Gastroesophageal sphincter (tissue), 4 donors: ENCODE measurements at regions not wholly inside any gene's neighbourhood (a gene's known extent, or its start where the extent isn't known, plus 50 kb on each side); places are given as distances from the start of the nearest gene placed in this dataset.
"Not testable (repeated sequence)": the region's sequence is repeated elsewhere in the genome, so short reads cannot be mapped to it uniquely, and the experiment has no call there.

Experiments used
- ATAC-seq: fragments of 150-250 bp; one replicate; pipeline ENCODE4 v1.9.1; 2016; ENCODE audit warnings: mild to moderate bottlenecking, moderate library complexity
- H3K27ac ChIP-seq, 4 donors: fragments of 200-600 bp; sonication (generic) in 3 of 4; 1 replicate in 3 of 4; 2 replicates in 1 of 4; pipeline ENCODE4 v1.5.1; 2016 to 2019
- H3K27me3 ChIP-seq: fragments of 200-600 bp; sonication (generic); one replicate; pipeline ENCODE4 v1.5.1; 2019
- H3K36me3 ChIP-seq, 2 donors: fragments of 200-600 bp; sonication (generic); one replicate each; pipeline ENCODE4 v1.5.1; 2019; ENCODE audit warnings: control low read depth in 1 of 2
- H3K4me1 ChIP-seq, 3 donors: fragments of 200-600 bp; sonication (generic); 1 replicate in 2 of 3; 2 replicates in 1 of 3; pipeline ENCODE4 v1.5.1; 2016 to 2019; ENCODE audit warnings: control low read depth in 2 of 3
- H3K4me3 ChIP-seq, 2 donors: fragments of 200-600 bp; sonication (generic); one replicate each; pipeline ENCODE4 v1.5.1; 2019; ENCODE audit warnings: mild to moderate bottlenecking in 1 of 2, moderate library complexity in 1 of 2
- H3K9me3 ChIP-seq, 3 donors: fragments of 200-600 bp; sonication (generic); one replicate each; pipeline ENCODE4 v1.5.1; 2017 to 2019; ENCODE audit warnings: control low read depth in 2 of 3
- CTCF ChIP-seq, 4 experiments: fragments of 200-600 bp in 2 of 4; fragments of 450-650 bp in 2 of 4; sonication (generic) in 1 of 4; IDR thresholded peaks; one replicate each; pipeline ENCODE4 v1.5.1; 2017 to 2019; ENCODE audit warnings: antibody characterized with exemption in 4 of 4, mild to moderate bottlenecking in 2 of 4, moderate library complexity in 2 of 4
- EP300 ChIP-seq: sonication (generic); formaldehyde crosslinking; IDR thresholded peaks from one replicate; pipeline ENCODE4 v1.6.1; 2017; ENCODE audit warnings: antibody characterized with exemption, mild to moderate bottlenecking
- POLR2A ChIP-seq, 2 donors: fragments of 450-650 bp; IDR thresholded peaks; one replicate each; pipeline ENCODE4 v1.6.1; 2017; ENCODE audit warnings: antibody characterized with exemption in 2 of 2, mild to moderate bottlenecking in 2 of 2, moderate library complexity in 1 of 2
- POLR2AphosphoS5 ChIP-seq: sonication (generic); formaldehyde crosslinking; IDR thresholded peaks from one replicate; pipeline ENCODE4 v1.6.1; 2017; ENCODE audit warnings: antibody characterized with exemption
- WGBS, 2 donors: methylation state at CpG; one replicate each; pipeline ENCODE4 v1.1.5; 2018; ENCODE audit warnings: low coverage in 1 of 2; 5-methylcytosine and 5-hydroxymethylcytosine counted together

- no peaks in the 10 kb centered on the region for H3K27me3 ChIP-seq
- no peak for TF ChIP-seq CTCF (IDR thresholded peaks at IDR 0.05)
- TF ChIP-seq POLR2A (IDR thresholded peaks at IDR 0.05) = no peak
- TF ChIP-seq EP300 = no peak
- TF ChIP-seq POLR2AphosphoS5 = no peak
- H3K9me3 ChIP-seq = no peaks in the 10 kb centered on the region
- H3K4me3 ChIP-seq = no peak overlapping the region
- no peaks in the 10 kb centered on the region for H3K4me1 ChIP-seq
- WGBS, 2 donors = 14 to 59% methylated on average over 1 to 3 of the region's 3 CpGs
- H3K36me3 ChIP-seq = no peaks in the 10 kb centered on the region
- no peak for ATAC-seq
- H3K27ac ChIP-seq = no peak overlapping the region
Measured at GRCh38 chr5:131005963-131006684, 158.9 kb downstream of the HINT1 start.

- TF ChIP-seq EP300 = no peak
- TF ChIP-seq CTCF (IDR thresholded peaks at IDR 0.05) = no peak
- no peak for TF ChIP-seq POLR2AphosphoS5
- no peak for TF ChIP-seq POLR2A (IDR thresholded peaks at IDR 0.05)
- Histone ChIP-seq H3K27ac (no peak overlapping the region), H3K27me3 (no peaks in the 10 kb centered on the region), H3K4me3 (no peak overlapping the region), H3K36me3 (no peaks in the 10 kb centered on the region), H3K9me3 (no peaks in the 10 kb centered on the region), H3K4me1 (no peaks in the 10 kb centered on the region)
- no peak for ATAC-seq
- 40 to 70% methylated on average over 1 of the region's 1 CpG for WGBS, 2 donors
Measured at GRCh38 chr5:131001507-131001906, 163.5 kb downstream of the HINT1 start.

- TF ChIP-seq POLR2AphosphoS5 (no peak), CTCF (IDR thresholded peaks at IDR 0.05) (no peak), POLR2A (IDR thresholded peaks at IDR 0.05) (no peak), EP300 (no peak)
- no peaks in the 10 kb centered on the region for H3K36me3 ChIP-seq
Measured at GRCh38 chr5:131000289-131000688, 164.8 kb downstream of the HINT1 start.

GRCh38 chr5:130996720-130997119 lies 168.3 kb downstream of the HINT1 start:
- not testable (repeated sequence) for H3K36me3 ChIP-seq, ATAC-seq, H3K9me3 ChIP-seq, H3K27ac ChIP-seq, H3K27me3 ChIP-seq, H3K4me3 ChIP-seq, H3K4me1 ChIP-seq

More at GRCh38 chr5:131000289-131000688, 164.8 kb downstream of the HINT1 start:
- Histone ChIP-seq H3K27ac (no peak overlapping the region), H3K4me3 (no peak overlapping the region), H3K9me3 (peaks cover 0 to 5% (median 0%) of the 10 kb centered on the region in 3 donors), H3K27me3 (no peaks in the 10 kb centered on the region), H3K4me1 (no peaks in the 10 kb centered on the region)
- no peak for ATAC-seq

GRCh38 chr5:130995851-130996250 lies 169.2 kb downstream of the HINT1 start:
- WGBS, 2 donors = 93 to 97% methylated on average over 7 to 19 of the region's 23 CpGs

More at GRCh38 chr5:130995851-130996250, 169.2 kb downstream of the HINT1 start:
- Histone ChIP-seq H3K36me3 (no peaks in the 10 kb centered on the region), H3K9me3 (peaks cover 0 to 5% (median 0%) of the 10 kb centered on the region in 3 donors), H3K27me3 (no peaks in the 10 kb centered on the region), H3K27ac (no peak overlapping the region), H3K4me1 (no peaks in the 10 kb centered on the region), H3K4me3 (no peak overlapping the region)
- no peak for TF ChIP-seq CTCF (IDR thresholded peaks at IDR 0.05)
- no peak for TF ChIP-seq POLR2AphosphoS5
- no peak for TF ChIP-seq EP300
- TF ChIP-seq POLR2A (IDR thresholded peaks at IDR 0.05) = no peak
- ATAC-seq = no peak
